Erythroblast (primary cell): ENCODE measurements at regions not wholly inside any gene's neighbourhood (a gene's known extent, or its start where the extent isn't known, plus 50 kb on each side); places are given as distances from the start of the nearest gene placed in this dataset.

Experiments used
- GATA1 ChIP-seq: IDR thresholded peaks from 2 replicates; pipeline ENCODE4 v1.6.1; 2011; ENCODE audit warnings: low read depth, mild to moderate bottlenecking, control low read depth, low read length, moderate library complexity
- POLR2A ChIP-seq: IDR thresholded peaks from 2 replicates; pipeline ENCODE4 v1.6.1; 2011; ENCODE audit warnings: mild to moderate bottlenecking, low read length

DNA sequence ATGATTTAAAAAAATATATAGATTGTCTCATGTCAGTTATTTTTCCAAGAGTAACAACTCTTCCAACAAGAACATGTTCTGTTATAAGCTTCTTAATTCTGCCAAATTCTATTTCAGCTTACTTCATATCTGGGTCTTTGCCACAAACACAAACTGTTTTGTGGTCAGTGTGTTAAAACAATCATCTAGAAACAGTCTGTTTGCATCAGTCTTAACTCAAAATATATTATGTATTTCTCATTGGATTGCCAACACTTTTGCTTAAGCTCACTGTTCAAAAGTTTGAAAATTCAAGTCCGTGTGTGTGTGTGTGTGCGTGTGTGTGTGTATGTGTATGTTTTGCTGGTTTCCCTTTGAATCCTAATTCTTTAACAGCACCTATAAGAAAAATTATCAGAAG, 752.3 kb upstream of the NDST4 start:
- TF ChIP-seq POLR2A (no peak), GATA1 (no peak)
